SW480 (cell line): ENCODE measurements at regions not wholly inside any gene's neighbourhood (a gene's known extent, or its start where the extent isn't known, plus 50 kb on each side); places are given as distances from the start of the nearest gene placed in this dataset.
A peak's percentile ranks its signal among the peaks of the same experiment; 100 is the strongest.

Experiments
- DNase-seq: peaks from one replicate; pipeline ENCODE4 v3.0.0-alpha.2; 2016; ENCODE audit warnings: low spot score

GRCh38 chr7:13447637-13448036 lies 541.8 kb downstream of the ETV1 start:
- DNase-seq: no peak

- no peak for DNase-seq
Measured at GRCh38 chr7:13448243-13448642, 541.2 kb downstream of the ETV1 start.

GRCh38 chr7:13449460-13449859 lies 540.0 kb downstream of the ETV1 start:
- no peak for DNase-seq

- no peak for DNase-seq
Measured at GRCh38 chr7:13454916-13455592, 534.4 kb downstream of the ETV1 start.

- DNase-seq: no peak
Measured at GRCh38 chr7:13457790-13458189, 531.7 kb downstream of the ETV1 start.

GRCh38 chr7:13466874-13467547 lies 522.5 kb downstream of the ETV1 start:
- DNase-seq: no peak

GRCh38 chr7:13476881-13477444 lies 512.5 kb downstream of the ETV1 start:
- no peak for DNase-seq

- DNase-seq: no peak
Measured at GRCh38 chr7:13489386-13489785, 500.1 kb downstream of the ETV1 start.

- no peak for DNase-seq
Measured at GRCh38 chr7:13496976-13497375, 492.5 kb downstream of the ETV1 start.

- no peak for DNase-seq
Measured at GRCh38 chr7:13508586-13508985, 480.9 kb downstream of the ETV1 start.

- no peak for DNase-seq
Measured at GRCh38 chr7:13518738-13519137, 470.7 kb downstream of the ETV1 start.

- DNase-seq: no peak
Measured at GRCh38 chr7:13524076-13524475, 465.4 kb downstream of the ETV1 start.

- DNase-seq: no peak
Measured at GRCh38 chr7:13532028-13532753, 457.3 kb downstream of the ETV1 start.

GRCh38 chr7:13538669-13539068 lies 450.8 kb downstream of the ETV1 start:
- no peak for DNase-seq

- no peak for DNase-seq
Measured at GRCh38 chr7:13540429-13540828, 449.0 kb downstream of the ETV1 start.

- no peak for DNase-seq
Measured at GRCh38 chr7:13541326-13541725, 448.1 kb downstream of the ETV1 start.

- DNase-seq: no peak
Measured at GRCh38 chr7:13542451-13542850, 447.0 kb downstream of the ETV1 start.

GRCh38 chr7:13551503-13551902 lies 438.0 kb downstream of the ETV1 start:
- DNase-seq: peak; percentile 45

GRCh38 chr7:13560441-13560840 lies 429.0 kb downstream of the ETV1 start:
- no peak for DNase-seq

- DNase-seq: no peak
Measured at GRCh38 chr7:13563257-13563656, 426.2 kb downstream of the ETV1 start.

- DNase-seq: no peak
Measured at GRCh38 chr7:13563680-13564079, 425.8 kb downstream of the ETV1 start.

GRCh38 chr7:13577566-13578145 lies 411.8 kb downstream of the ETV1 start:
- DNase-seq: no peak

- DNase-seq: no peak
Measured at GRCh38 chr7:13578294-13578693, 411.2 kb downstream of the ETV1 start.
